GM23248 (cell line): ENCODE measurements at regions not wholly inside any gene's neighbourhood (a gene's known extent, or its start where the extent isn't known, plus 50 kb on each side); places are given as distances from the start of the nearest gene placed in this dataset.

Source experiments
- DNase-seq: peaks from one replicate; pipeline ENCODE4 v3.0.0-alpha.2; 2015
- H2AFZ ChIP-seq: fragments of 200-600 bp; sonication (generic); 2 replicates; pipeline ENCODE4 v1.6.1; 2016; ENCODE audit warnings: antibody characterized with exemption
- H3F3A ChIP-seq: fragments of 200-600 bp; sonication (generic); 2 replicates; pipeline ENCODE4 v1.6.1; 2016; ENCODE audit warnings: mild to moderate bottlenecking, antibody characterized with exemption, mixed run types; ENCODE audit not compliant: insufficient read depth
- H3K27ac ChIP-seq: fragments of 200-600 bp; sonication (generic); 2 replicates; pipeline ENCODE4 v1.5.1; 2016; ENCODE audit warnings: mild to moderate bottlenecking
- H3K27me3 ChIP-seq: fragments of 200-600 bp; sonication (generic); replicated peaks from 2 replicates; pipeline ENCODE4 v1.6.1; 2016; ENCODE audit warnings: mild to moderate bottlenecking; ENCODE audit not compliant: insufficient read depth
- H3K36me3 ChIP-seq: fragments of 200-600 bp; sonication (generic); 2 replicates; pipeline ENCODE4 v1.6.1; 2016; ENCODE audit warnings: low read depth, mild to moderate bottlenecking
- H3K4me1 ChIP-seq: fragments of 200-600 bp; sonication (generic); 2 replicates; pipeline ENCODE4 v1.6.1; 2016; ENCODE audit warnings: mild to moderate bottlenecking; ENCODE audit not compliant: insufficient read depth
- H3K4me2 ChIP-seq: fragments of 200-600 bp; sonication (generic); one replicate; pipeline ENCODE4 v1.6.1; 2016; ENCODE audit warnings: mild to moderate bottlenecking; ENCODE audit not compliant: unreplicated experiment
- H3K4me3 ChIP-seq: fragments of 200-600 bp; sonication (generic); 2 replicates; pipeline ENCODE4 v1.5.1; 2016; ENCODE audit warnings: mild to moderate bottlenecking
- H3K79me2 ChIP-seq: fragments of 200-600 bp; sonication (generic); 2 replicates; pipeline ENCODE4 v1.6.1; 2016; ENCODE audit warnings: mild to moderate bottlenecking; ENCODE audit not compliant: insufficient read depth
- H3K9ac ChIP-seq: fragments of 200-600 bp; sonication (generic); 2 replicates; pipeline ENCODE4 v1.6.1; 2016; ENCODE audit warnings: mild to moderate bottlenecking
- H3K9me2 ChIP-seq: fragments of 200-600 bp; sonication (generic); 2 replicates; pipeline ENCODE4 v1.6.1; 2016; ENCODE audit warnings: mixed run types, mild to moderate bottlenecking, moderate library complexity; ENCODE audit not compliant: insufficient read depth
- H3K9me3 ChIP-seq: fragments of 200-600 bp; sonication (generic); one replicate; pipeline ENCODE4 v1.6.1; 2017; ENCODE audit warnings: low read depth
- H4K20me1 ChIP-seq: fragments of 200-600 bp; sonication (generic); 2 replicates; pipeline ENCODE4 v1.6.0; 2016; ENCODE audit not compliant: insufficient read depth
- EZH2 ChIP-seq: fragments of 200-600 bp; sonication (generic); IDR thresholded peaks from 2 replicates; pipeline ENCODE4 v1.6.1; 2018; ENCODE audit warnings: antibody characterized with exemption, mild to moderate bottlenecking; ENCODE audit not compliant: insufficient read depth, poor library complexity, severe bottlenecking
- EZH2phosphoT487 ChIP-seq: fragments of 200-600 bp; sonication (generic); IDR thresholded peaks from 2 replicates; pipeline ENCODE4 v1.6.1; 2018; ENCODE audit warnings: antibody characterized with exemption, moderate library complexity, mild to moderate bottlenecking, low read depth; ENCODE audit not compliant: insufficient read depth
- WGBS, 2 experiments: methylation state at CpG; one replicate each; pipeline ENCODE4 v1.1.6; 2015 to 2017; ENCODE audit warnings: low lambda C conversion rate in 2 of 2, low coverage in 1 of 2; ENCODE audit errors: missing lambda C conversion rate in 2 of 2; 5-methylcytosine and 5-hydroxymethylcytosine counted together
- in situ Hi-C: fragments of 300-500 bp; cut with MboI; formaldehyde crosslinking; loops from 2 replicates; pipeline ENCODE4 v1.15.0; 2020

- 85 to 89% methylated on average over 7 of the region's 7 CpGs for WGBS, 2 experiments
- Histone ChIP-seq H3K9me2 (no peaks in the 10 kb centered on the region), H3K79me2 (no peaks in the 10 kb centered on the region), H3K36me3 (no peaks in the 10 kb centered on the region), H3K9ac (no peak overlapping the region), H3K4me2 (no peak overlapping the region), H4K20me1 (no peaks in the 10 kb centered on the region), H3K4me1 (no peaks in the 10 kb centered on the region), H3K9me3 (no peaks in the 10 kb centered on the region), H3K27me3 (no peaks in the 10 kb centered on the region), H3K4me3 (no peak overlapping the region), H3F3A (no peaks in the 10 kb centered on the region), H2AFZ (no peak overlapping the region), H3K27ac (no peak overlapping the region)
- TF ChIP-seq EZH2 (no peak), EZH2phosphoT487 (no peak)
- DNase-seq: peak; percentile 62
- in situ Hi-C loops: no loop called here
These were observed 176.2 kb upstream of the ZMIZ1 start for GRCh38 chr10:78892338-78893176.

GRCh38 chr10:78893217-78893616 is 175.5 kb upstream of the ZMIZ1 start:
- H3F3A ChIP-seq: no peaks in the 10 kb centered on the region
- no peaks in the 10 kb centered on the region for H3K9me2 ChIP-seq
- H3K27ac ChIP-seq: no peak overlapping the region
- DNase-seq: no peak
- no peak overlapping the region for H3K4me2 ChIP-seq
- H3K36me3 ChIP-seq: no peaks in the 10 kb centered on the region
- H3K27me3 ChIP-seq: no peaks in the 10 kb centered on the region
- no peaks in the 10 kb centered on the region for H3K9me3 ChIP-seq
- WGBS, 2 experiments: 68% methylated on average over 5 of the region's 5 CpGs
- TF ChIP-seq EZH2phosphoT487: no peak
- no peak for TF ChIP-seq EZH2
- no peaks in the 10 kb centered on the region for H4K20me1 ChIP-seq
- no peak overlapping the region for H2AFZ ChIP-seq
- no peak overlapping the region for H3K9ac ChIP-seq
- H3K79me2 ChIP-seq: no peaks in the 10 kb centered on the region
- no peak overlapping the region for H3K4me3 ChIP-seq
- H3K4me1 ChIP-seq: no peaks in the 10 kb centered on the region
- in situ Hi-C loops: no loop called here

- no peaks in the 10 kb centered on the region for H3F3A ChIP-seq
- no peak overlapping the region for H3K9ac ChIP-seq
- DNase-seq: no peak
- no peak overlapping the region for H3K4me3 ChIP-seq
- no peaks in the 10 kb centered on the region for H3K4me1 ChIP-seq
- H3K4me2 ChIP-seq: no peak overlapping the region
- in situ Hi-C loops: no loop called here
- H3K79me2 ChIP-seq: no peaks in the 10 kb centered on the region
- no peaks in the 10 kb centered on the region for H3K27me3 ChIP-seq
- H3K27ac ChIP-seq: no peak overlapping the region
- H2AFZ ChIP-seq: no peak overlapping the region
- TF ChIP-seq EZH2phosphoT487: no peak
- TF ChIP-seq EZH2: no peak
- WGBS, 2 experiments: 89 to 93% methylated on average over 12 of the region's 12 CpGs
- no peaks in the 10 kb centered on the region for H3K9me2 ChIP-seq
- no peaks in the 10 kb centered on the region for H3K9me3 ChIP-seq
- no peaks in the 10 kb centered on the region for H4K20me1 ChIP-seq
- no peaks in the 10 kb centered on the region for H3K36me3 ChIP-seq
These were observed 174.5 kb upstream of the ZMIZ1 start for GRCh38 chr10:78894089-78894840.

- no peaks in the 10 kb centered on the region for H3K27me3 ChIP-seq
- no peak overlapping the region for H3K9ac ChIP-seq
- no peaks in the 10 kb centered on the region for H3K4me1 ChIP-seq
- in situ Hi-C loops: no loop called here
- no peak overlapping the region for H3K27ac ChIP-seq
- no peak for DNase-seq
- no peak for TF ChIP-seq EZH2
- TF ChIP-seq EZH2phosphoT487: no peak
- H3F3A ChIP-seq: no peaks in the 10 kb centered on the region
- H3K4me3 ChIP-seq: no peak overlapping the region
- no peaks in the 10 kb centered on the region for H3K9me2 ChIP-seq
- H3K36me3 ChIP-seq: no peaks in the 10 kb centered on the region
- no peaks in the 10 kb centered on the region for H3K9me3 ChIP-seq
- no peak overlapping the region for H2AFZ ChIP-seq
- H3K79me2 ChIP-seq: no peaks in the 10 kb centered on the region
- H4K20me1 ChIP-seq: no peaks in the 10 kb centered on the region
- no peak overlapping the region for H3K4me2 ChIP-seq
- 78 to 81% methylated on average over 3 of the region's 3 CpGs for WGBS, 2 experiments
These were observed 173.9 kb upstream of the ZMIZ1 start for GRCh38 chr10:78894841-78895195.
